Endodermal cell (in vitro differentiated cells): ENCODE measurements at regions not wholly inside any gene's neighbourhood (a gene's known extent, or its start where the extent isn't known, plus 50 kb on each side); places are given as distances from the start of the nearest gene placed in this dataset.

Experiments
- DNase-seq: peaks from one replicate; pipeline ENCODE4 v3.0.0-alpha.2; 2017
- H3K27ac ChIP-seq: 2 replicates; pipeline ENCODE4 v1.5.1; 2013; ENCODE audit warnings: mild to moderate bottlenecking, low read depth, low read length, moderate library complexity
- H3K27me3 ChIP-seq: 2 replicates; pipeline ENCODE4 v1.6.1; 2013; ENCODE audit warnings: mild to moderate bottlenecking, low read length, moderate library complexity; ENCODE audit not compliant: insufficient read depth, control insufficient read depth, poor library complexity, severe bottlenecking
- H3K36me3 ChIP-seq: 2 replicates; pipeline ENCODE4 v1.7.0; 2013; ENCODE audit warnings: mild to moderate bottlenecking, low read length, moderate library complexity; ENCODE audit not compliant: control insufficient read depth, insufficient read depth
- H3K4me1 ChIP-seq: one replicate; pipeline ENCODE4 v1.7.0; 2013; ENCODE audit warnings: low read length; ENCODE audit not compliant: control insufficient read depth, insufficient read depth
- H3K4me3 ChIP-seq: 2 replicates; pipeline ENCODE4 v1.5.1; 2013; ENCODE audit warnings: mild to moderate bottlenecking, low read length, moderate library complexity
- H3K9ac ChIP-seq: 2 replicates; pipeline ENCODE4 v1.6.1; 2013; ENCODE audit warnings: mild to moderate bottlenecking, low read length, moderate library complexity; ENCODE audit not compliant: poor library complexity, severe bottlenecking; ENCODE audit errors: extremely low read depth
- H3K9me3 ChIP-seq: 2 replicates; pipeline ENCODE4 v1.6.1; 2013; ENCODE audit warnings: mild to moderate bottlenecking, low read length, moderate library complexity; ENCODE audit not compliant: control insufficient read depth
- H3K27ac Mint-ChIP-seq: 2 replicates; pipeline ENCODE4 v1.8.0; 2020; ENCODE audit warnings: mixed read lengths
- H3K27me3 Mint-ChIP-seq: 2 replicates; pipeline ENCODE4 v1.8.0; 2021; ENCODE audit warnings: mild to moderate bottlenecking, mixed read lengths; ENCODE audit not compliant: insufficient read depth
- H3K36me3 Mint-ChIP-seq: 2 replicates; pipeline ENCODE4 v1.8.0; 2020; ENCODE audit warnings: low read depth, mixed read lengths
- H3K4me1 Mint-ChIP-seq: 2 replicates; pipeline ENCODE4 v1.8.0; 2020; ENCODE audit warnings: mixed read lengths
- H3K4me3 Mint-ChIP-seq: 2 replicates; pipeline ENCODE4 v1.8.0; 2020; ENCODE audit warnings: mild to moderate bottlenecking, moderate library complexity, mixed read lengths
- H3K9me3 Mint-ChIP-seq: 2 replicates; pipeline ENCODE4 v1.8.0; 2020; ENCODE audit warnings: mild to moderate bottlenecking, mixed read lengths
- WGBS, 2 experiments: methylation state at CpG; one replicate each; pipeline versions ENCODE4 v1.1.5 to v1.1.7; 2013; ENCODE audit warnings: missing lambda C conversion rate in 2 of 2, mixed read lengths in 1 of 2; ENCODE audit not compliant: insufficient coverage in 1 of 2, insufficient read length in 1 of 2; 5-methylcytosine and 5-hydroxymethylcytosine counted together
- TF ChIP-seq, protein P1 (sequence below): fragments of 200-600 bp; sonication (generic); conservative IDR thresholded peaks from 2 replicates; pipeline ENCODE4 v1.5.0; 2021; ENCODE audit warnings: antibody characterized with exemption, mild to moderate bottlenecking

DNA sequence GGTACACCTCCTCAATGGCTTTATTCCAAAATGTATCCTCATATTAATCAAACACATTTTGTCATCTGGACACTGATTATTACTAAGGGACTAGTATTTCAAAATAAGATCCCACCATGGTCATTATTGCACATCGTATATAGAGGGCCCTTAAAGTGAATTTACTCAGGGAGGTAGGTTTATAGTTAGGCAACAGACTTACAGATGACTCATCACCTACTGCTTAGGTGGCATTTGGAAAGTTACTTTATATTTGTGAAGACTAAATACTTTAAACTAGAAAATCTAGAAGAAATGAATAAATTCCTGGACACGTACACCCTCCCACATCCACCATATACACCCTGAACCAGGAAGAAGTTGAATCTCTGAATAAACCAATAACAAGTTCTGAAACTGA lies 353.0 kb downstream of the KCTD12 start:
- WGBS, 2 experiments: 92% methylated on average over 2 of the region's 2 CpGs; no CpG with 5 or more reads in 1 of the 2 experiments
- no peak overlapping the region for H3K4me3 Mint-ChIP-seq
- TF ChIP-seq, protein P1, sequence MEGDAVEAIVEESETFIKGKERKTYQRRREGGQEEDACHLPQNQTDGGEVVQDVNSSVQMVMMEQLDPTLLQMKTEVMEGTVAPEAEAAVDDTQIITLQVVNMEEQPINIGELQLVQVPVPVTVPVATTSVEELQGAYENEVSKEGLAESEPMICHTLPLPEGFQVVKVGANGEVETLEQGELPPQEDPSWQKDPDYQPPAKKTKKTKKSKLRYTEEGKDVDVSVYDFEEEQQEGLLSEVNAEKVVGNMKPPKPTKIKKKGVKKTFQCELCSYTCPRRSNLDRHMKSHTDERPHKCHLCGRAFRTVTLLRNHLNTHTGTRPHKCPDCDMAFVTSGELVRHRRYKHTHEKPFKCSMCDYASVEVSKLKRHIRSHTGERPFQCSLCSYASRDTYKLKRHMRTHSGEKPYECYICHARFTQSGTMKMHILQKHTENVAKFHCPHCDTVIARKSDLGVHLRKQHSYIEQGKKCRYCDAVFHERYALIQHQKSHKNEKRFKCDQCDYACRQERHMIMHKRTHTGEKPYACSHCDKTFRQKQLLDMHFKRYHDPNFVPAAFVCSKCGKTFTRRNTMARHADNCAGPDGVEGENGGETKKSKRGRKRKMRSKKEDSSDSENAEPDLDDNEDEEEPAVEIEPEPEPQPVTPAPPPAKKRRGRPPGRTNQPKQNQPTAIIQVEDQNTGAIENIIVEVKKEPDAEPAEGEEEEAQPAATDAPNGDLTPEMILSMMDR: no peak
- no peaks in the 10 kb centered on the region for H3K4me1 Mint-ChIP-seq
- no peaks in the 10 kb centered on the region for H3K27me3 Mint-ChIP-seq
- peaks cover 6% of the 10 kb centered on the region for H3K9me3 Mint-ChIP-seq
- H3K9ac ChIP-seq: no peak overlapping the region
- H3K4me3 ChIP-seq: no peak overlapping the region
- no peaks in the 10 kb centered on the region for H3K27me3 ChIP-seq
- H3K27ac Mint-ChIP-seq: no peak overlapping the region
- no peak overlapping the region for H3K27ac ChIP-seq
- DNase-seq: no peak
- H3K36me3 ChIP-seq: no peaks in the 10 kb centered on the region
- no peaks in the 10 kb centered on the region for H3K4me1 ChIP-seq
- H3K9me3 ChIP-seq: no peaks in the 10 kb centered on the region
- no peaks in the 10 kb centered on the region for H3K36me3 Mint-ChIP-seq

DNA sequence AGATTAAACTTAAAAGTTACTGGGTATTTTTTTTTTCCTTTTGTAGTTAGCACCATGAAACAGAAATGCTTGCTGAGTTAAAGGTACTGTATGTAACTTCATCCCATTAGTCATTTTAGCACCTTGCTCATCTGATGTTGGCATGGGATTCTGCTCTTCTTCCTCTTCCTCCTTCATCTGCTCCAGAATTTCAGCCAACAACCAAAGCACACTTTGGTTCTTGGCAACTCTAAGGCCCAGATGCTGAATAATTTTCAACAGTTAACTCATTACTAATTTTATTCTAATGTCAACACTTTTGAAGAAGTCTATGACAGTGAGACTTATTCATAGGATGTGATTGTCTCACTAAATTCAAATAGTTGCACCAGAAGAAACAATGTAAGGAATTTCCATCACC lies 359.2 kb downstream of the KCTD12 start:
- H3K27ac Mint-ChIP-seq: no peak overlapping the region
- DNase-seq: no peak
- no peak overlapping the region for H3K27ac ChIP-seq
- no peaks in the 10 kb centered on the region for H3K9me3 ChIP-seq
- H3K9me3 Mint-ChIP-seq: no peaks in the 10 kb centered on the region
- H3K4me1 Mint-ChIP-seq: peaks cover 4% of the 10 kb centered on the region
- no peak overlapping the region for H3K4me3 Mint-ChIP-seq
- no peaks in the 10 kb centered on the region for H3K27me3 Mint-ChIP-seq
- no peaks in the 10 kb centered on the region for H3K36me3 Mint-ChIP-seq
- H3K4me3 ChIP-seq: no peak overlapping the region
- no peaks in the 10 kb centered on the region for H3K4me1 ChIP-seq
- TF ChIP-seq, protein P1: no peak
- H3K36me3 ChIP-seq: no peaks in the 10 kb centered on the region
- no peak overlapping the region for H3K9ac ChIP-seq
- H3K27me3 ChIP-seq: no peaks in the 10 kb centered on the region

DNA sequence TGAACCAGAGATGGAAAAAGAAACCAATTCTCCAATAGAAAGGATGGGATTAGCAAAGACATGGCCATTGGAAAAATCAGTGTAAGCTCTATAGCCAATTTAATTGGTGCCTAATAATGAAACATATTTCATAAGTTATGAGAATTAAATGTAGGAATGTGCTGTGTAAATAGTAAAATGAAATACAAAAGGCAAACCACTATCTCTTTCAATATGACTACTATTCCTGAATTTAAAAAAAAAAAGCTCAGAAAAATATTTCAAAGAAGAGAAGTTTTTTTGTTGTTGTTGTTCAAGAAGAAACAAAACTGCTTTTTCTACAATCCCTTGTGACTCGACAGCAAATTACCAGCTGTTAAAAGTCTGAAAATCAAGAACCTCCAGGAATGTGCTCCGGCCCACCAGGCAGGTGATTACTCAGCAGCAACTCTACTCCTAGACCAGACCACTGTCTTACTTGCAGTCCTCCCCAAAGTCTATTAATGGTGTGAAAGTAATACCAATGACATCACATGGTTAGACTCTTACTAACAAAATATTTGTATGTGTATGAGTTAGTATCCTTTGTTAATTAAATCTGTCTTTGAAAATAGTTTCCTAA lies 362.4 kb downstream of the KCTD12 start:
- no peaks in the 10 kb centered on the region for H3K27me3 ChIP-seq
- Mint-ChIP-seq H3K36me3 (no peaks in the 10 kb centered on the region), H3K4me3 (no peak overlapping the region), H3K27me3 (no peaks in the 10 kb centered on the region), H3K27ac (no peak overlapping the region), H3K9me3 (no peaks in the 10 kb centered on the region), H3K4me1 (peaks cover 5% of the 10 kb centered on the region)
- no peak for DNase-seq
- no peak overlapping the region for H3K27ac ChIP-seq
- H3K4me3 ChIP-seq: no peak overlapping the region
- no peak overlapping the region for H3K9ac ChIP-seq
- H3K9me3 ChIP-seq: no peaks in the 10 kb centered on the region
- 88% methylated on average over 2 of the region's 2 CpGs; no CpG with 5 or more reads in 1 of the 2 experiments for WGBS, 2 experiments
- TF ChIP-seq, protein P1: no peak
- H3K4me1 ChIP-seq: no peaks in the 10 kb centered on the region
- H3K36me3 ChIP-seq: no peaks in the 10 kb centered on the region
